ENCODE measurements at regions not wholly inside any gene's neighbourhood (a gene's known extent, or its start where the extent isn't known, plus 50 kb on each side); places are given as distances from the start of the nearest gene placed in this dataset.

- Histone ChIP-seq H3K36me3 (ENCODE audit: control insufficient read depth in 3 of 3, insufficient read depth in 3 of 3, low read length in 3 of 3) (no peaks in the 10 kb centered on the region), H3K4me3 (ENCODE audit: low read length in 3 of 3) (no peak overlapping the region), H3K27ac (ENCODE audit: low read depth, low read length) (no peak overlapping the region), H3K9me3 (ENCODE audit: control insufficient read depth in 3 of 3, low read length in 3 of 3) (no peaks in the 10 kb centered on the region), H3K4me1 (ENCODE audit: control insufficient read depth in 3 of 3, insufficient read depth in 3 of 3, low read length in 3 of 3) (no peaks in the 10 kb centered on the region), H3K9ac (ENCODE audit: low read depth in 1 of 3, low read length in 3 of 3) (no peak overlapping the region), H3K27me3 (ENCODE audit: control insufficient read depth in 3 of 3, insufficient read depth in 3 of 3, low read length in 3 of 3) (no peaks in the 10 kb centered on the region)
Observed at GRCh38 chr5:166013415-166013814, 2278.0 kb upstream of the WWC1 start.

DNA sequence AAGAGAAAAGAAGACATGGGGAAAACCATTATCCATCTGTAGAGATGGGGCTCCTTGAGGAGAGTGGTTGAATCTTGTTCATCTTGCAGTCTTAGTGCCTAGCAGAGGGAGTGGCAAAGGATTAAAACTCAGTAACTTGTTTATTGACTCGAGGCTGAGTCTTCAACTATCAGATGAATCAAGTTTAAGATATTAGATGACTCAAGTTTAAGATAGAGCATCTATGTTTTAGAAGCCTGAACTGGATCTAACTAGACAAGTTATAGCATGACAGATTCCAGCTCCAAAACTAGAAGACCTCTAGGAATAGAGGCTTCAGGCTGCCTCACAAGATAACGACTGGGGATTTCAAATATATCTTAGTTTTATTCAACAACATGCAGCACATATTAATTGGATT, 2277.2 kb upstream of the WWC1 start:
- Histone ChIP-seq H3K4me1 (ENCODE audit: control insufficient read depth in 3 of 3, insufficient read depth in 3 of 3, low read length in 3 of 3) (no peaks in the 10 kb centered on the region), H3K4me3 (ENCODE audit: low read length in 3 of 3) (no peak overlapping the region), H3K27me3 (ENCODE audit: control insufficient read depth in 3 of 3, insufficient read depth in 3 of 3, low read length in 3 of 3) (no peaks in the 10 kb centered on the region), H3K9ac (ENCODE audit: low read depth in 1 of 3, low read length in 3 of 3) (no peak overlapping the region), H3K27ac (ENCODE audit: low read depth, low read length) (no peak overlapping the region), H3K36me3 (ENCODE audit: control insufficient read depth in 3 of 3, insufficient read depth in 3 of 3, low read length in 3 of 3) (no peaks in the 10 kb centered on the region), H3K9me3 (ENCODE audit: control insufficient read depth in 3 of 3, low read length in 3 of 3) (no peaks in the 10 kb centered on the region)

DNA sequence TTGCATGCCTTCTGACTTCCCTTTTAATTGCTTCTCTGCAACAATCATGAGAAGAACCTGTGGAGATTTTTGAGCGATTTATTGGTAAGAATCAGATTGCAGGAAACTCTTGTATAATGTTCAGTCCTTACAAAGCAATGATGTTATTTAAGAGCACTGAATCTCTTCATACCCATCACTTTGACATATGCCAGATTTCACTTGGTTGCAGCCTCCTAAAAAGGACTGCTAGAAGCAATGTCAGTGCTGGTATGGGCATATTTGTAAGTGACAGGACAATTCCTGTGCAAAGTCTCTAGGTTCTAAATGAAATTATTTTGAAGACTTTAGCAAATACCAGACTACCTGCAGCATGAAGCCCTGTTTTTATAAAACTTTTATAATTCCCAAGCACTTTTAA, 2272.7 kb upstream of the WWC1 start:
- H3K9me3 ChIP-seq (ENCODE audit: control insufficient read depth in 3 of 3, low read length in 3 of 3), result no peaks in the 10 kb centered on the region
- no peaks in the 10 kb centered on the region for H3K36me3 ChIP-seq (ENCODE audit: control insufficient read depth in 3 of 3, insufficient read depth in 3 of 3, low read length in 3 of 3)
- no peak overlapping the region for H3K9ac ChIP-seq (ENCODE audit: low read depth in 1 of 3, low read length in 3 of 3)
- no peaks in the 10 kb centered on the region for H3K27me3 ChIP-seq (ENCODE audit: control insufficient read depth in 3 of 3, insufficient read depth in 3 of 3, low read length in 3 of 3)
- H3K4me3 ChIP-seq (ENCODE audit: low read length in 3 of 3), result no peak overlapping the region
- no peaks in the 10 kb centered on the region for H3K4me1 ChIP-seq (ENCODE audit: control insufficient read depth in 3 of 3, insufficient read depth in 3 of 3, low read length in 3 of 3)
- no peak overlapping the region for H3K27ac ChIP-seq (ENCODE audit: low read depth, low read length)

GRCh38 chr5:166022065-166022464, 2269.4 kb upstream of the WWC1 start:
- Histone ChIP-seq H3K9me3 (ENCODE audit: control insufficient read depth in 3 of 3, low read length in 3 of 3) (no peaks in the 10 kb centered on the region), H3K27me3 (ENCODE audit: control insufficient read depth in 3 of 3, insufficient read depth in 3 of 3, low read length in 3 of 3) (no peaks in the 10 kb centered on the region), H3K9ac (ENCODE audit: low read depth in 1 of 3, low read length in 3 of 3) (no peak overlapping the region), H3K36me3 (ENCODE audit: control insufficient read depth in 3 of 3, insufficient read depth in 3 of 3, low read length in 3 of 3) (no peaks in the 10 kb centered on the region), H3K27ac (ENCODE audit: low read depth, low read length) (no peak overlapping the region), H3K4me1 (ENCODE audit: control insufficient read depth in 3 of 3, insufficient read depth in 3 of 3, low read length in 3 of 3) (no peaks in the 10 kb centered on the region), H3K4me3 (ENCODE audit: low read length in 3 of 3) (no peak overlapping the region)

GRCh38 chr5:166024970-166025369, 2266.5 kb upstream of the WWC1 start:
- no peaks in the 10 kb centered on the region for H3K9me3 ChIP-seq (ENCODE audit: control insufficient read depth in 3 of 3, low read length in 3 of 3)
- H3K27me3 ChIP-seq (ENCODE audit: control insufficient read depth in 3 of 3, insufficient read depth in 3 of 3, low read length in 3 of 3), result no peaks in the 10 kb centered on the region
- H3K27ac ChIP-seq (ENCODE audit: low read depth, low read length), result no peak overlapping the region
- no peaks in the 10 kb centered on the region for H3K4me1 ChIP-seq (ENCODE audit: control insufficient read depth in 3 of 3, insufficient read depth in 3 of 3, low read length in 3 of 3)
- no peak overlapping the region for H3K9ac ChIP-seq (ENCODE audit: low read depth in 1 of 3, low read length in 3 of 3)
- H3K4me3 ChIP-seq (ENCODE audit: low read length in 3 of 3), result no peak overlapping the region
- H3K36me3 ChIP-seq (ENCODE audit: control insufficient read depth in 3 of 3, insufficient read depth in 3 of 3, low read length in 3 of 3), result no peaks in the 10 kb centered on the region

- Histone ChIP-seq H3K27ac (ENCODE audit: low read depth, low read length) (no peak overlapping the region), H3K4me1 (ENCODE audit: control insufficient read depth in 3 of 3, insufficient read depth in 3 of 3, low read length in 3 of 3) (no peaks in the 10 kb centered on the region), H3K36me3 (ENCODE audit: control insufficient read depth in 3 of 3, insufficient read depth in 3 of 3, low read length in 3 of 3) (no peaks in the 10 kb centered on the region), H3K9ac (ENCODE audit: low read depth in 1 of 3, low read length in 3 of 3) (no peak overlapping the region), H3K27me3 (ENCODE audit: control insufficient read depth in 3 of 3, insufficient read depth in 3 of 3, low read length in 3 of 3) (no peaks in the 10 kb centered on the region), H3K4me3 (ENCODE audit: low read length in 3 of 3) (no peak overlapping the region), H3K9me3 (ENCODE audit: control insufficient read depth in 3 of 3, low read length in 3 of 3) (no peaks in the 10 kb centered on the region)
Observed at GRCh38 chr5:166027582-166027981, 2263.9 kb upstream of the WWC1 start.

GRCh38 chr5:166031926-166032325, 2259.5 kb upstream of the WWC1 start:
- Histone ChIP-seq H3K9ac (ENCODE audit: low read depth in 1 of 3, low read length in 3 of 3) (no peak overlapping the region), H3K27ac (ENCODE audit: low read depth, low read length) (no peak overlapping the region), H3K4me1 (ENCODE audit: control insufficient read depth in 3 of 3, insufficient read depth in 3 of 3, low read length in 3 of 3) (no peaks in the 10 kb centered on the region), H3K27me3 (ENCODE audit: control insufficient read depth in 3 of 3, insufficient read depth in 3 of 3, low read length in 3 of 3) (no peaks in the 10 kb centered on the region), H3K9me3 (ENCODE audit: control insufficient read depth in 3 of 3, low read length in 3 of 3) (no peaks in the 10 kb centered on the region), H3K4me3 (ENCODE audit: low read length in 3 of 3) (no peak overlapping the region), H3K36me3 (ENCODE audit: control insufficient read depth in 3 of 3, insufficient read depth in 3 of 3, low read length in 3 of 3) (no peaks in the 10 kb centered on the region)

DNA sequence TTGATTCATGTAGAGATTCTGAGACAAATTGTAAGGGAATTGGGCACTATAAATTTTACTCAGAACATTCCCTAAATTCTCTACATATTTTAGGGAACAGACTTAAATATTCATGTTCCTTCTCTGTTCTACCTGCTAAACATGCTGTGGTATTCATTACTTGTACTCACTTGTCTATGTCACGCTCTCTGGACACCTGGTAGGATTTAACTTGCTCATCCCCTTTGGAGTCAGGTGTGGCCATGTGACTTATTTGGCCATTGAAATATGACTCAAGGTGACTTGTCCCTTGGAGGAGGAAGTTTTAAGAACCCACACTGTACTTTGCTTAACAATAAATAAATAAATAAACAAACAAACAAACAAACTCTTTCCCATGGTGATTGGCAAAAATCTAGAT, 2258.8 kb upstream of the WWC1 start:
- H3K4me3 ChIP-seq (ENCODE audit: low read length in 3 of 3), result no peak overlapping the region
- no peaks in the 10 kb centered on the region for H3K27me3 ChIP-seq (ENCODE audit: control insufficient read depth in 3 of 3, insufficient read depth in 3 of 3, low read length in 3 of 3)
- H3K36me3 ChIP-seq (ENCODE audit: control insufficient read depth in 3 of 3, insufficient read depth in 3 of 3, low read length in 3 of 3), result no peaks in the 10 kb centered on the region
- no peak overlapping the region for H3K27ac ChIP-seq (ENCODE audit: low read depth, low read length)
- no peaks in the 10 kb centered on the region for H3K4me1 ChIP-seq (ENCODE audit: control insufficient read depth in 3 of 3, insufficient read depth in 3 of 3, low read length in 3 of 3)
- no peaks in the 10 kb centered on the region for H3K9me3 ChIP-seq (ENCODE audit: control insufficient read depth in 3 of 3, low read length in 3 of 3)
- no peak overlapping the region for H3K9ac ChIP-seq (ENCODE audit: low read depth in 1 of 3, low read length in 3 of 3)

- no peaks in the 10 kb centered on the region for H3K9me3 ChIP-seq (ENCODE audit: control insufficient read depth in 3 of 3, low read length in 3 of 3)
- H3K36me3 ChIP-seq (ENCODE audit: control insufficient read depth in 3 of 3, insufficient read depth in 3 of 3, low read length in 3 of 3), result no peaks in the 10 kb centered on the region
- no peak overlapping the region for H3K27ac ChIP-seq (ENCODE audit: low read depth, low read length)
- H3K4me3 ChIP-seq (ENCODE audit: low read length in 3 of 3), result no peak overlapping the region
- no peaks in the 10 kb centered on the region for H3K4me1 ChIP-seq (ENCODE audit: control insufficient read depth in 3 of 3, insufficient read depth in 3 of 3, low read length in 3 of 3)
- H3K27me3 ChIP-seq (ENCODE audit: control insufficient read depth in 3 of 3, insufficient read depth in 3 of 3, low read length in 3 of 3), result no peaks in the 10 kb centered on the region
- no peak overlapping the region for H3K9ac ChIP-seq (ENCODE audit: low read depth in 1 of 3, low read length in 3 of 3)
Observed at GRCh38 chr5:166045961-166046360, 2245.5 kb upstream of the WWC1 start.

DNA sequence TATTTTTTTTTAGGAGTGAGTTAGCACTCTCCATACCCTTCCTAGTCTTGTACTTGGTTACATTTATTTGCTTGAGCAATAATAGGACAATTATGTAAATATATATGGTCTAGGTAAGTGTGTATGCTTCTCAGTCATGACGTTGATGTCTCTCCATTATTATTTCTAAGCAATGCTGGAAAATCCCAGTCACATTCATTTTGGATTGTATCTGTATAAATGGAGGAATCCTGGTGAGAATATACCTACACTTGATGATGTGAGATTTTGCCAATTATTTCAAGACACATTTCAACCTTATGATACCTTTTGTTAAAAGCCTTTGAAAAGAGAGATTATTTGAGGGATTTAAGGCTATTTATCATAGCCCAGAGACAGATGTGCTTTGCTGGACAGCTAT, 2244.5 kb upstream of the WWC1 start:
- Histone ChIP-seq H3K9ac (ENCODE audit: low read depth in 1 of 3, low read length in 3 of 3) (no peak overlapping the region), H3K36me3 (ENCODE audit: control insufficient read depth in 3 of 3, insufficient read depth in 3 of 3, low read length in 3 of 3) (no peaks in the 10 kb centered on the region), H3K4me3 (ENCODE audit: low read length in 3 of 3) (no peak overlapping the region), H3K4me1 (ENCODE audit: control insufficient read depth in 3 of 3, insufficient read depth in 3 of 3, low read length in 3 of 3) (no peaks in the 10 kb centered on the region), H3K9me3 (ENCODE audit: control insufficient read depth in 3 of 3, low read length in 3 of 3) (no peaks in the 10 kb centered on the region), H3K27ac (ENCODE audit: low read depth, low read length) (no peak overlapping the region), H3K27me3 (ENCODE audit: control insufficient read depth in 3 of 3, insufficient read depth in 3 of 3, low read length in 3 of 3) (no peaks in the 10 kb centered on the region)

DNA sequence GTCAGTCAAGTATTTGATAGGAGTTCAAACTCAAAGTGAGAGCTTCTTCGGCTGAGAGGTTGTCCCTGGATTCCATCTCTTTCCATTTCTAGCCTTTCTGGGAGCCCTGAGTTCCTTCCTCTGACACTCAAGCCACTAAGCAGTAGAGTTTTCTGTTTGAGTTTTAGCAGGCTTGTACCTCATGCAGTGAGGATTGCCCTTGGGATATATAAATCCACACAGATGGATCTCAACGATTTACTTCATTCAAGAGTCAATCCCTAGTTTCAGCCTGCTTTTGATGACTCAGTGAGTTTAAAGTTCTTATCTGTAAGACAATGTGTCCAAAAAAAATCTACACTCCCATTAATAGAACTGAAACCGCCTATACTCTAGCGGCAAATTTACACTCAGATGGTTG, 2240.9 kb upstream of the WWC1 start:
- Histone ChIP-seq H3K27me3 (ENCODE audit: control insufficient read depth in 3 of 3, insufficient read depth in 3 of 3, low read length in 3 of 3) (no peaks in the 10 kb centered on the region), H3K9ac (ENCODE audit: low read depth in 1 of 3, low read length in 3 of 3) (no peak overlapping the region), H3K4me3 (ENCODE audit: low read length in 3 of 3) (no peak overlapping the region), H3K27ac (ENCODE audit: low read depth, low read length) (no peak overlapping the region), H3K9me3 (ENCODE audit: control insufficient read depth in 3 of 3, low read length in 3 of 3) (no peaks in the 10 kb centered on the region), H3K4me1 (ENCODE audit: control insufficient read depth in 3 of 3, insufficient read depth in 3 of 3, low read length in 3 of 3) (no peaks in the 10 kb centered on the region), H3K36me3 (ENCODE audit: control insufficient read depth in 3 of 3, insufficient read depth in 3 of 3, low read length in 3 of 3) (no peaks in the 10 kb centered on the region)

Measured in skeletal muscle tissue (tissue), 3 donors.